Fibroblast of pulmonary artery (primary cell): ENCODE measurements at regions not wholly inside any gene's neighbourhood (a gene's known extent, or its start where the extent isn't known, plus 50 kb on each side); places are given as distances from the start of the nearest gene placed in this dataset.

ENCODE experiments used
- DNase-seq: peaks from one replicate; pipeline ENCODE4 v3.0.0-alpha.2; 2010; ENCODE audit warnings: low read depth
- H3K4me3 ChIP-seq: replicated peaks from 2 replicates; pipeline ENCODE4 v1.5.1; 2011; ENCODE audit warnings: low read depth, mild to moderate bottlenecking, control low read depth, low read length, moderate library complexity
- TF ChIP-seq, protein P1 (sequence below): IDR thresholded peaks from 2 replicates; pipeline ENCODE4 v1.5.1; 2011; ENCODE audit warnings: mild to moderate bottlenecking, control low read depth, low read length, inconsistent platforms; ENCODE audit errors: missing control alignments

DNA sequence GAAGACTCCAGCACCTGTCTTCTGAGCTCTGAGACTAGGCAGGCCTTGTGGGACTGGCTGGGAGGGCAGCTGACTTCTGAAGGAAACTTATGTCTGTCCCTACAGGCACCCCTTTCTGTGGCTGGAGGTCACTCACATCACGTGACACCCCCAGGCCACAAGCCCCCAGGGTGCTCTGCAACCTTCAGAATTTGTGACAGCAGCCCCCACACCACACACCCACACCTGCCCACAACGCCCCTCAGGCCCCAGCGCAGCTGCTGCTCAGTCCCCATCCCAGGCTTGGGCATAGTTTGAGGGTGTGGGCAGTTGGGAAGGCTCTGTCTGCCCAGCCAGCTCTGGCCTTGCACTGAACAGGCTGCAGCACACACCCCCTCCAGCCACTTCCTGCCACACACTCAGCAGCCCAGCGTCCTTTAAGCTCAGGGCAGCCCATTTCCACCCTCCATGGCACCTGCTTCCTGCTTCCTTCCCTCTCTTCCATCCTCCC lies 80.0 kb upstream of the UNC5B start:
- DNase-seq: no peak
- no peak overlapping the region for H3K4me3 ChIP-seq
- TF ChIP-seq, protein P1, sequence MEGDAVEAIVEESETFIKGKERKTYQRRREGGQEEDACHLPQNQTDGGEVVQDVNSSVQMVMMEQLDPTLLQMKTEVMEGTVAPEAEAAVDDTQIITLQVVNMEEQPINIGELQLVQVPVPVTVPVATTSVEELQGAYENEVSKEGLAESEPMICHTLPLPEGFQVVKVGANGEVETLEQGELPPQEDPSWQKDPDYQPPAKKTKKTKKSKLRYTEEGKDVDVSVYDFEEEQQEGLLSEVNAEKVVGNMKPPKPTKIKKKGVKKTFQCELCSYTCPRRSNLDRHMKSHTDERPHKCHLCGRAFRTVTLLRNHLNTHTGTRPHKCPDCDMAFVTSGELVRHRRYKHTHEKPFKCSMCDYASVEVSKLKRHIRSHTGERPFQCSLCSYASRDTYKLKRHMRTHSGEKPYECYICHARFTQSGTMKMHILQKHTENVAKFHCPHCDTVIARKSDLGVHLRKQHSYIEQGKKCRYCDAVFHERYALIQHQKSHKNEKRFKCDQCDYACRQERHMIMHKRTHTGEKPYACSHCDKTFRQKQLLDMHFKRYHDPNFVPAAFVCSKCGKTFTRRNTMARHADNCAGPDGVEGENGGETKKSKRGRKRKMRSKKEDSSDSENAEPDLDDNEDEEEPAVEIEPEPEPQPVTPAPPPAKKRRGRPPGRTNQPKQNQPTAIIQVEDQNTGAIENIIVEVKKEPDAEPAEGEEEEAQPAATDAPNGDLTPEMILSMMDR: no peak

DNA sequence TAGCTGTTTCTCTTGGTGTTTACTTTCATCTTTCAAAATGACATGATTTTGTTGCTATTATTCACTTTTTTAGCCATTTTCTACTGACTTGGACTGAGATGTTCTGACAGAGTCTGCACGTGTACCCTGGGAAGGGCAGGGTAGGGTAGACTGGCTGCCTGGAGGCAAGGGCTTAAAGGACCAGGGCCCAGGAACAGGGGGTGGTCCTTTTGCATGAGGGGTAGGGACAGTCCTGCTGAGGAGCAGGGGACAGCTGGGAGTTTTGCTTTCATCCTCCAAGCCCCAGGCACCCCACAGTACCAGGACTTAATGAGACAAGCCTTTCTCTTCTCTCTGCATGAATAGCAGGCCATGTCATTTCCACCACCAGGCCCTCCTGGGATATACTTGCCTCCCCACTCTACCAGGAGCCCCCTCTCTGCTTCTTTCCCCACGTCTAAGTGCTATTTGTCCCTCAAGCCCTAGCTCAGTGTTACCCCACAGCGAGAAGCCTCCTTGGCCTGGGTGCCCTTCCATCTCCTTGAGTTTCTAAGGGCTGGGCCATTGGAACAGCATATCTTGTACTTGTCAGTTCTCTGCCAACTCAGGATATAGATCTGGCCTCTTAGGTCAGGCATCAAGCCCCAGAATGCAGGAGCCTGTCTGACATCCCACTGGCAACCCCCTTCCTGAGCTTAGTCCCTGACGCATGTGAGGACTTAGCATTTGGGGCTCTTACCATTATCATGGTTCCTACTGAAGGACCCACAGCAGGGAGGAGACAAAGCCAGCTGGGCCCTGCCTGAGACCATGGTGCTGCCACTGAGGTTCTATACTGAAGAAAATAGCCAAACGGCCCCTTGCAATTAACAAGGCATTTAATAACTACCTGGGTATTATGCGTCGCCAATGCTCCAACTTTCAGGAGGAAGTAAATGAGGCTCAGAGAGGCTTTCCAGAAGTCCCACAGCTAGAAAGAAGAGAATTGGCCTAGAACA lies 78.4 kb upstream of the UNC5B start:
- no peak for DNase-seq
- TF ChIP-seq, protein P1: no peak
- H3K4me3 ChIP-seq: no peak overlapping the region

DNA sequence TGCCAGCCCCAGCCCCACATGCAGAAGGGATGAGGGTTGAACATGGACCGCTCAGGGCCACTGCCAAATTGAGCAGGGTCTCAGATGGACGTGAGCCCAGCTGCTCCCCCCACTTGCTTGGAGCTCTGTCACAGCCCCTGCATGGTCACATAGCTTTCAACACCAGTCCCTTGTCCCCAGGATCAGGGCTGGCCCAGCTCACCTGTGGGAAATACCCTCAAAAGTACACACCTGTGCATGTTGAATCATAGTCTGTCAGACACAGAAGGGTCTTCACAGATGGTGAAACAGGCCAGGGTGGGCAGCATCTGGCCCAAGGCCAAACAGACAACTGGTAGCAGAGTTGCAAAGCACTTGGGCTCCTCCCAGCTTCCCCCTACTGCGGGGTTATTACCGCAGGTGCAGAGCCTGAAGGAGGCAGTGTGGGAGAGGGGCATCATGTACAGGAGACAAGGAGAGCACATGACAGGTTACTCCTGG lies 77.6 kb upstream of the UNC5B start:
- no peak for DNase-seq
- TF ChIP-seq, protein P1: no peak
- H3K4me3 ChIP-seq: no peak overlapping the region

DNA sequence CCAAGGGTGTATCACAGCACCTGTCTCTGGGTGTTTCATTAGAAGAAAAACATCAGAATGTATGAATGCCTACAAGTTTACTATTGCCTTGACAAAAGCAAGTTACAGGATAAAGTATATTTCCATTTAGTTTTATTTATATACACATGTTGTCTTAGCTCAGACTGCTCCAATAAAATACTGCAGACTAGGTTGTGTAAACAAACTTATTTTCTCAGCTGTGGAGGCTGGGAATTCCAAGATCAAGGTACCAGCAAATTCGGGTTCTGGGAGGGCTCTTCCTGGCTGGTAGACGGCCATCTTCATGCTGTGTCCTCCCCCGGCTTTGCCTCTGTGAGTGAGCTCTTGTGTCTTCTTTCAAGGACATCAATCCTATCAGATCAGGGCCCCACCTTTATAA lies 77.1 kb upstream of the UNC5B start:
- DNase-seq: no peak
- H3K4me3 ChIP-seq: no peak overlapping the region
- TF ChIP-seq, protein P1: no peak

DNA sequence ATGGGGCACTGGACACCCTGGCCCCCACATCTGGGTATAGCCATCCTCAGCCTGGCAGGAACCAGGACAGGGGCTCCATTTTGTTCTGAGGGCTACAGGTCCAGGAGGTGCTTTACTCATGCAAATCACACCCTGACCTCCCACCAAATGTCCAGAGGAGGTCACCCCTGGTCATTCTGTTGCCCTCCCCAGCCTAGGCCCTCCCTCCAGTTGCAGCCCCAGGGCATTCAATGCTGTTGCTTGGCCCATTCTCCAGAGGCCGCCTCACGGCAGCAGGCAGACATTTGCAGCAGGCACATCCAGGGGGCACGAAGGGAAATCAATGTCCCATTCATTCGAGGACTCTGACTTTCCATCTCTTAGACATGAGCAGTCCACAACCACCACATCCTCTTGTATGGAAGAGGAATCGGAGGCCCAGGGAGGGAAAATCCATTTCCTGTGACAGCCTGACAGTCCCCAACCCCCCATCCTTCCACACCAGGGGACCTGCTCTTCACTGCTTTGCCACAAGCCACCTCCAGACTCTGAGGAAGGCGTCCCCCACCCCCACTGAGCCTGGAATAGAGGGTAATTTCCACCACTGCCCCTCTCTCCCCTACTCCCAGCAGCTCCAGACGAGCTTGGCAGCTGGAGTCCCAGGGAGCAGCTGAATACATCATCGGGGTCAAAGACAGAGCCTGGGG lies 76.2 kb upstream of the UNC5B start:
- no peak for DNase-seq
- H3K4me3 ChIP-seq: no peak overlapping the region
- TF ChIP-seq, protein P1: no peak

DNA sequence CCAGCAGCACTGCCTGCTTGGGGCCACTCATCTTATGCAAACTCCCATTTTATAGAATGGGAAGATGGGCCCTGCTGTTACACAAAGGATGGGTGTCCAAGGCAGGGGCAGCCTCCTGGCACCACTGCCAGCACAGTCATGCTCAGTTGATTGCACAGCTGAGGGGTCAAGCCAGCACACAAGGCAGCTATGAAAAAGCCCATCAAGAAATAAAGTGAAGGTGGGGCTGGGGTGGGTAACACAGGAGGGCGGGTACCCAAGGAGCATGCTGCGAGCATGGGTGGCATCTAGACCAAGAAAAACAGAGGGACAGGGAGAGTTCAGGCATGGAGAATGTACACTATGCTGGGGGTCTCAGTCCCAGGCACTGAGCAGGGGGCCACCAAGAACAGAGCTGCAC lies 74.7 kb upstream of the UNC5B start:
- no peak overlapping the region for H3K4me3 ChIP-seq
- TF ChIP-seq, protein P1: no peak
- no peak for DNase-seq
